ENCODE measurements at regions not wholly inside any gene's neighbourhood (a gene's known extent, or its start where the extent isn't known, plus 50 kb on each side); places are given as distances from the start of the nearest gene placed in this dataset.

GRCh38 chr20:56121850-56122249 is 116.5 kb upstream of the CBLN4 start:
- no peak for TF ChIP-seq CTCF (IDR thresholded peaks at IDR 0.05)
- no peak for TF ChIP-seq POLR2A (IDR thresholded peaks at IDR 0.05)
